IPS-15b (cell line): ENCODE measurements at regions not wholly inside any gene's neighbourhood (a gene's known extent, or its start where the extent isn't known, plus 50 kb on each side); places are given as distances from the start of the nearest gene placed in this dataset.

Experiments used
- H3K27me3 ChIP-seq: one replicate; pipeline ENCODE4 v1.6.1; 2013; ENCODE audit warnings: low read length; ENCODE audit not compliant: control insufficient read depth, insufficient read depth
- H3K36me3 ChIP-seq: one replicate; pipeline ENCODE4 v1.6.1; 2013; ENCODE audit warnings: low read length; ENCODE audit not compliant: control insufficient read depth, insufficient read depth
- H3K4me1 ChIP-seq: one replicate; pipeline ENCODE4 v1.6.1; 2013; ENCODE audit warnings: mild to moderate bottlenecking, low read length; ENCODE audit not compliant: control insufficient read depth, insufficient read depth
- H3K4me3 ChIP-seq: one replicate; pipeline ENCODE4 v1.5.1; 2013; ENCODE audit warnings: low read depth, low read length
- H3K9ac ChIP-seq: one replicate; pipeline ENCODE4 v1.6.1; 2013; ENCODE audit warnings: low read depth, mild to moderate bottlenecking, low read length
- H3K9me3 ChIP-seq: one replicate; pipeline ENCODE4 v1.6.1; 2013; ENCODE audit warnings: mild to moderate bottlenecking, low read length; ENCODE audit not compliant: control insufficient read depth, insufficient read depth

DNA sequence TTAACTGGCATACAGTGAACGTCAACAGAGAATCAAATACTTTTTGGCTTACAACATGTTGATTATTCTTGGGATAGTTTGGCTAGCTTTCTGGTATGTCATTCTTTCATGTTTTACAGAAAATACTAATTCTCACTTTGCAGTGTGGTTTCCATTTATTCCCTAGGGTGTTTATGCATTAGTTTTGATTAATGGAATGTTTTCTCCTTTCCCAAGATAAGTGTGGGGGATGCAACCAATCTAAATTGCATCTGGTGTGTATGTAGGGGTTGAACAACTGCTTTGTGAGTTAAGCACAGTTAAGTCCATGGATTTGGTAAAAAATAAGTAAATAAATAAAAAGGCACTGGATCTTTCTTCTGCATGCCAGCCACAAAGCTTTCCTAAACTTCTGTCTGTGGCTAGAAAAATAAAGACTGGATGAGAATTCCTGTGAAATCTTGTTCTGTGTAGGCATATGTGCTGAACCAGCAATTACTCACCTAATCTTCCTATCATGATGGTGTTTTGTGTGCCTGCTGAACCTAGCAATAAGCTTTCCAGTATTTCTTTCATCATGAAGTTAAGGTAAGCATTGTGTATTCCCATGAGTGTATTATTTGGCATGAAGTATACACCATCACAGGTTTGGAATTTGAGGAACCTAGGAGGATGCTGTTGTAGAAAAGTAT is 50.6 kb upstream of the TENM3 start:
- no peaks in the 10 kb centered on the region for H3K36me3 ChIP-seq
- H3K9me3 ChIP-seq: no peaks in the 10 kb centered on the region
- no peaks in the 10 kb centered on the region for H3K27me3 ChIP-seq
- H3K4me1 ChIP-seq: no peaks in the 10 kb centered on the region
- no peak overlapping the region for H3K4me3 ChIP-seq
- no peak overlapping the region for H3K9ac ChIP-seq

DNA sequence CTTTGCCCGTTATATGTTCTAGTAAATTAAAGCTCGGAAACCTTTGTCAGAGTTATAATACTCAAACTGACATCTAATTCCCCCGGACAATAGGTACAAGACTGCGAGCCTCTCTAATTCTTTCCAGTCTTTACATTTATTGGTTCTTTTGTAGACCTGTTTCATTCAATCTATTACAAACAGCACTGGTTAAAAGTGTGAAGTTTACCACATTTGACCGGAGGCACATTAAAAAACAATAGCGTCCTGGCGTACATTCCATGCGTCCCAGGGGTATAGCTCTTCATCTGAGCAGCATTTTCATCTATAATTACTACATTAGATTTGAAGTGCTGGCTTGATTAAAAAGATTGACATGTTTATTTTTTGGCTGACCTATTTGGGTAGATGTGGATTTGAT is 49.9 kb upstream of the TENM3 start:
- Histone ChIP-seq H3K27me3 (no peaks in the 10 kb centered on the region), H3K9me3 (no peaks in the 10 kb centered on the region), H3K9ac (no peak overlapping the region), H3K4me1 (no peaks in the 10 kb centered on the region), H3K4me3 (no peak overlapping the region), H3K36me3 (no peaks in the 10 kb centered on the region)
